Transverse colon (tissue), 4 donors: ENCODE measurements at regions not wholly inside any gene's neighbourhood (a gene's known extent, or its start where the extent isn't known, plus 50 kb on each side); places are given as distances from the start of the nearest gene placed in this dataset.

Experiments
- DNase-seq: peaks from one replicate; pipeline ENCODE4 v3.0.0-alpha.2; 2019
- H3K27ac ChIP-seq, 4 donors: fragments of 200-600 bp; sonication (generic); 2 replicates each; pipeline ENCODE4 v1.5.1; 2016 to 2018; ENCODE audit warnings: inconsistent platforms in 4 of 4
- H3K27me3 ChIP-seq: fragments of 200-600 bp; sonication (generic); 2 replicates; pipeline ENCODE4 v1.5.1; 2017; ENCODE audit warnings: inconsistent platforms
- H3K36me3 ChIP-seq, 4 donors: fragments of 200-600 bp; sonication (generic); 2 replicates each; pipeline ENCODE4 v1.5.1; 2017 to 2019; ENCODE audit warnings: inconsistent platforms in 4 of 4
- H3K4me1 ChIP-seq, 4 donors: fragments of 200-600 bp; sonication (generic); 2 replicates each; pipeline ENCODE4 v1.5.1; 2017 to 2020; ENCODE audit warnings: inconsistent platforms in 4 of 4
- H3K4me3 ChIP-seq, 4 donors: fragments of 200-600 bp; sonication (generic); 1 replicate in 1 of 4; 2 replicates in 3 of 4; pipeline versions ENCODE4 v1.5.1 to v1.6.1; 2017 to 2019; ENCODE audit warnings: inconsistent platforms in 4 of 4
- H3K9me3 ChIP-seq, 2 donors: fragments of 200-600 bp; sonication (generic); 2 replicates each; pipeline ENCODE4 v1.5.1; 2017 to 2019; ENCODE audit warnings: inconsistent platforms in 2 of 2
- CTCF ChIP-seq, 5 experiments: fragments of 200-600 bp in 3 of 5; fragments of 450-650 bp in 2 of 5; sonication (generic) in 3 of 5; IDR thresholded peaks; 1 replicate in 2 of 5; 2 replicates in 3 of 5; pipeline ENCODE4 v1.5.1; 2016 to 2017; ENCODE audit warnings: antibody characterized with exemption in 5 of 5, inconsistent platforms in 3 of 5, mild to moderate bottlenecking in 2 of 5, moderate library complexity in 1 of 5
- EP300 ChIP-seq: sonication (generic); formaldehyde crosslinking; IDR thresholded peaks from one replicate; pipeline ENCODE4 v1.6.1; 2017; ENCODE audit warnings: antibody characterized with exemption, low read depth
- POLR2A ChIP-seq: fragments of 450-650 bp; IDR thresholded peaks from one replicate; pipeline ENCODE4 v1.6.1; 2016; ENCODE audit warnings: antibody characterized with exemption, mild to moderate bottlenecking, moderate library complexity
- POLR2AphosphoS5 ChIP-seq, 3 donors: sonication (generic); formaldehyde crosslinking; IDR thresholded peaks; one replicate each; pipeline ENCODE4 v1.6.1; 2016; ENCODE audit warnings: antibody characterized with exemption in 3 of 3
- WGBS, 2 donors: methylation state at CpG; one replicate each; pipeline ENCODE4 v1.1.5; 2018; ENCODE audit warnings: low coverage in 1 of 2; 5-methylcytosine and 5-hydroxymethylcytosine counted together
- in situ Hi-C, 4 donors: fragments of 200-750 bp; cut with MboI; loops; one replicate each; pipeline versions ENCODE4 v1.15.0 to v1.15.1; 2017; ENCODE audit warnings: low sequenced_read_pairs in 3 of 4, low pct_ligation_motif_present in 1 of 4, low pct_unique_long_range_greater_than_20kb in 1 of 4
- intact Hi-C: fragments of 100-400 bp; cut with DNase I; formaldehyde crosslinking; loops from one replicate; pipeline ENCODE4 v1.15.1; 2023; ENCODE audit warnings: low total_unique reads

- Histone ChIP-seq H3K36me3 (no peaks in the 10 kb centered on the region), H3K9me3 (no peaks in the 10 kb centered on the region), H3K4me1 (no peaks in the 10 kb centered on the region), H3K4me3 (no peak overlapping the region), H3K27me3 (no peaks in the 10 kb centered on the region), H3K27ac (no peak overlapping the region)
- TF ChIP-seq CTCF (IDR thresholded peaks at IDR 0.05) (no peak), EP300 (no peak), POLR2A (no peak)
- in situ Hi-C loops: no loop called here
- 64 to 85% methylated on average over 2 of the region's 2 CpGs for WGBS, 2 donors
- DNase-seq: no peak
- intact Hi-C loops: no loop called here
Measured at GRCh38 chr14:40312296-40312695, 880.1 kb upstream of the FBXO33 start.

GRCh38 chr14:40309124-40309523, 876.9 kb upstream of the FBXO33 start:
- H3K9me3 ChIP-seq: no peaks in the 10 kb centered on the region
- in situ Hi-C loops (no loop called here), intact Hi-C loops (no loop called here)
- no peak overlapping the region for H3K4me3 ChIP-seq
- no peak overlapping the region for H3K27ac ChIP-seq
- H3K4me1 ChIP-seq: no peaks in the 10 kb centered on the region
- no peak for DNase-seq
- no peak for TF ChIP-seq CTCF (IDR thresholded peaks at IDR 0.05)
- TF ChIP-seq POLR2A: no peak
- TF ChIP-seq POLR2AphosphoS5 (IDR thresholded peaks at IDR 0.05): no peak
- no peak for TF ChIP-seq EP300
- WGBS, 2 donors: 80 to 81% methylated on average over 1 of the region's 1 CpG
- no peaks in the 10 kb centered on the region for H3K27me3 ChIP-seq
- H3K36me3 ChIP-seq: no peaks in the 10 kb centered on the region

- WGBS, 2 donors: 72 to 86% methylated on average over 1 to 3 of the region's 3 CpGs
- Histone ChIP-seq H3K27ac (no peak overlapping the region), H3K4me1 (no peaks in the 10 kb centered on the region), H3K4me3 (no peak overlapping the region), H3K36me3 (no peaks in the 10 kb centered on the region), H3K9me3 (no peaks in the 10 kb centered on the region), H3K27me3 (no peaks in the 10 kb centered on the region)
- no peak for TF ChIP-seq POLR2AphosphoS5 (IDR thresholded peaks at IDR 0.05)
- TF ChIP-seq CTCF (IDR thresholded peaks at IDR 0.05): no peak
- TF ChIP-seq EP300: no peak
- TF ChIP-seq POLR2A: no peak
- intact Hi-C loops (no loop called here), in situ Hi-C loops (no loop called here)
- no peak for DNase-seq
Measured at GRCh38 chr14:40308240-40308639, 876.0 kb upstream of the FBXO33 start.

GRCh38 chr14:40296821-40297220, 864.6 kb upstream of the FBXO33 start:
- in situ Hi-C loops: no loop called here
- no peak for DNase-seq
- TF ChIP-seq POLR2AphosphoS5 (IDR thresholded peaks at IDR 0.05): no peak
- no peak for TF ChIP-seq EP300
- TF ChIP-seq CTCF (IDR thresholded peaks at IDR 0.05): no peak
- no peak for TF ChIP-seq POLR2A
- intact Hi-C loops: no loop called here
- no peaks in the 10 kb centered on the region for H3K27me3 ChIP-seq
- no peaks in the 10 kb centered on the region for H3K36me3 ChIP-seq
- H3K4me1 ChIP-seq: no peaks in the 10 kb centered on the region
- H3K9me3 ChIP-seq: peaks cover 0 to 4% of the 10 kb centered on the region in 2 donors
- no peak overlapping the region for H3K4me3 ChIP-seq
- no peak overlapping the region for H3K27ac ChIP-seq
